CD4-positive, alpha-beta memory T cell (primary cell): ENCODE measurements at regions not wholly inside any gene's neighbourhood (a gene's known extent, or its start where the extent isn't known, plus 50 kb on each side); places are given as distances from the start of the nearest gene placed in this dataset.

Experiments used
- CTCF ChIA-PET: fragments of 350-600 bp; sonication (Branson Sonifier 250); formaldehyde crosslinking; loops from one replicate; lab custom pipeline; 2021; ENCODE audit warnings: inconsistent platforms; ENCODE audit not compliant: partially characterized antibody; lab: Charles Lee
- POLR2A ChIA-PET: fragments of 350-600 bp; sonication (Branson Sonifier 250); formaldehyde crosslinking; loops from one replicate; lab custom pipeline; 2021; ENCODE audit not compliant: partially characterized antibody; lab: Charles Lee
- DNase-seq, 5 donors: peaks; one replicate each; pipeline versions ENCODE4 v3.0.0 to v3.0.0-alpha.2; 2020 to 2022; ENCODE audit warnings: mixed read lengths in 1 of 5
- H3K27ac ChIP-seq: one replicate; pipeline ENCODE4 v1.7.0; 2013; ENCODE audit warnings: low read depth, low read length
- H3K27me3 ChIP-seq: 2 replicates; pipeline ENCODE4 v1.7.0; 2013; ENCODE audit warnings: mild to moderate bottlenecking, low read length, moderate library complexity; ENCODE audit not compliant: insufficient read depth
- H3K36me3 ChIP-seq: 2 replicates; pipeline ENCODE4 v1.7.0; 2013; ENCODE audit warnings: mild to moderate bottlenecking, low read length, moderate library complexity; ENCODE audit not compliant: insufficient read depth
- H3K4me1 ChIP-seq: 2 replicates; pipeline ENCODE4 v1.7.0; 2013; ENCODE audit warnings: mild to moderate bottlenecking, low read length, moderate library complexity; ENCODE audit not compliant: insufficient read depth
- H3K4me3 ChIP-seq, 2 donors: one replicate each; pipeline ENCODE4 v1.7.0; 2013; ENCODE audit warnings: low read length in 2 of 2, mild to moderate bottlenecking in 1 of 2
- H3K9me3 ChIP-seq, 2 donors: one replicate each; pipeline ENCODE4 v1.7.0; 2013; ENCODE audit warnings: low read length in 2 of 2, control low read depth in 1 of 2; ENCODE audit not compliant: control insufficient read depth in 1 of 2
- H3K27ac Mint-ChIP-seq, 7 donors: one replicate each; pipeline ENCODE4 v1.8.0; 2020 to 2021; ENCODE audit warnings: mixed read lengths in 7 of 7, mild to moderate bottlenecking in 6 of 7, inconsistent platforms in 3 of 7, moderate library complexity in 3 of 7
- H3K27me3 Mint-ChIP-seq, 2 donors: one replicate each; pipeline ENCODE4 v1.8.0; 2020 to 2021; ENCODE audit warnings: mixed read lengths in 2 of 2
- H3K36me3 Mint-ChIP-seq, 2 donors: one replicate each; pipeline ENCODE4 v1.8.0; 2020 to 2021; ENCODE audit warnings: mixed read lengths in 2 of 2, inconsistent platforms in 1 of 2, mild to moderate bottlenecking in 1 of 2
- H3K4me1 Mint-ChIP-seq, 4 donors: one replicate each; pipeline ENCODE4 v1.8.0; 2020 to 2021; ENCODE audit warnings: mixed read lengths in 4 of 4, mild to moderate bottlenecking in 1 of 4
- H3K4me3 Mint-ChIP-seq, 8 donors: one replicate each; pipeline ENCODE4 v1.8.0; 2020 to 2021; ENCODE audit warnings: mixed read lengths in 8 of 8, mild to moderate bottlenecking in 7 of 8, moderate library complexity in 6 of 8, inconsistent platforms in 3 of 8
- H3K9me3 Mint-ChIP-seq, 8 donors: one replicate each; pipeline ENCODE4 v1.8.0; 2020 to 2021; ENCODE audit warnings: mixed read lengths in 8 of 8, mild to moderate bottlenecking in 5 of 8, inconsistent platforms in 3 of 8, moderate library complexity in 1 of 8
- intact Hi-C: fragments of 100-400 bp; cut with micrococcal nuclease; formaldehyde crosslinking; loops from one replicate; pipeline ENCODE4 v1.15.1; 2023

DNA sequence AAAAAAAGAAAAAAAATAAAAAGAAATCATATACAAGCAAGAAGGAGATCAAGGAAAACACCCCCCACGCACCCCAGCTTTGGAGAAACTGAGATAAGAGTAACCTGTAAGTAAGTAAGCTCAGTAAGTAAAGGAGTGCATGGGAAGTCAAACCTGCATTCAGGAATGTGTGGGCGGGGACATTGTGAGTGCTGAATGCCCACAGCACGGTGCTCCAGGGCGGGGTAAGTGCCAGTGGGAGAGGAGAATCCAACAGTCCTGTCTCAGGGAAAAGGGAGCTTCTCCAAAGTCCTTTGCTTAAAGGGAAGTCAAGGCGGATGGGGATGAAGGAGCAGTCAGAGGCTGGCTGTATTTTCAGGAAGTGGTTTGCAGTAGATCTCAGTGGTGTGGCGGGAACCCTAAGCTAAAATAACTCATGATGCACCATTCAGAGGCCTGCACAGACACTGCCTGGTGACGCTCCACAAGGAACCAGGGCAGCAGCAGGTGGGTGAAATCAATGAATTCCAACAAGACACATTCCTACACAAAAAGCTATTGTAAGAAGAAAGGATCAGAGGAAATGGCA is 368.0 kb downstream of the QKI start:
- intact Hi-C loops = no loop called here

DNA sequence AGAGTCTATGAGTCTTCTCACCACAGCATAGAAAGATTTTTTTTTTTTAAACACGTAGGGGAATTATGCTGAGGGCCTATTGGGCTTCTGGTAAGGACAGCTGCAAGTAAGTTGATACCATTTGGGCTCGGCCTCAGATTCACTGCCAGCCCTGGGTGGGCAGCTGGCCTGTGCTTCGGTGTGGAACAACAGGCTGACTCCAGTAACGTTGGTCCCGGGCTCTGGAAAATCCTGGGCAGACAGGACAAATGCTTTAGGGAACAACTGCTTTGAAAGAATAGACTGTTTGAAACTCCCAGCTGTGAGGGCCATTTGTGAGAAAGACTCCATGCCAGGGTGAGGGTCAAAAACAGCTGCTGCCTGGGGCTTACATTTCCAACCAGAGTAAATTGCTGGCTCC is 366.5 kb downstream of the QKI start:
- Histone ChIP-seq H3K4me3 (no peak overlapping the region), H3K27ac (no peak overlapping the region), H3K4me1 (no peaks in the 10 kb centered on the region), H3K27me3 (no peaks in the 10 kb centered on the region), H3K9me3 (no peaks in the 10 kb centered on the region), H3K36me3 (no peaks in the 10 kb centered on the region)
- POLR2A ChIA-PET = no interaction called here
- peaks cover 0 to 4% (median 3%) of the 10 kb centered on the region in 4 donors for H3K4me1 Mint-ChIP-seq
- H3K27me3 Mint-ChIP-seq = peaks cover 2 to 12% of the 10 kb centered on the region in 2 donors
- no peak overlapping the region for H3K4me3 Mint-ChIP-seq
- CTCF ChIA-PET = no interaction called here
- no peak overlapping the region for H3K27ac Mint-ChIP-seq
- H3K9me3 Mint-ChIP-seq = no peaks in the 10 kb centered on the region
- intact Hi-C loops = no loop called here
- H3K36me3 Mint-ChIP-seq = no peaks in the 10 kb centered on the region
- no peak for DNase-seq

More for the DNA sequence above, 368.0 kb downstream of the QKI start:
- Mint-ChIP-seq H3K27me3 (peaks cover 2 to 13% of the 10 kb centered on the region in 2 donors), H3K36me3 (no peaks in the 10 kb centered on the region), H3K4me3 (peak overlapping the region in 2 of 8 donors; percentile 0 to 4), H3K27ac (peak overlapping the region in 2 of 7 donors; percentile 48 to 64), H3K9me3 (no peaks in the 10 kb centered on the region), H3K4me1 (peaks cover 0 to 4% (median 3%) of the 10 kb centered on the region in 4 donors)
- Histone ChIP-seq H3K27me3 (no peaks in the 10 kb centered on the region), H3K9me3 (no peaks in the 10 kb centered on the region), H3K4me3 (no peak overlapping the region), H3K4me1 (no peaks in the 10 kb centered on the region), H3K27ac (no peak overlapping the region), H3K36me3 (no peaks in the 10 kb centered on the region)
- CTCF ChIA-PET = no interaction called here
- DNase-seq = no peak
- POLR2A ChIA-PET = no interaction called here

DNA sequence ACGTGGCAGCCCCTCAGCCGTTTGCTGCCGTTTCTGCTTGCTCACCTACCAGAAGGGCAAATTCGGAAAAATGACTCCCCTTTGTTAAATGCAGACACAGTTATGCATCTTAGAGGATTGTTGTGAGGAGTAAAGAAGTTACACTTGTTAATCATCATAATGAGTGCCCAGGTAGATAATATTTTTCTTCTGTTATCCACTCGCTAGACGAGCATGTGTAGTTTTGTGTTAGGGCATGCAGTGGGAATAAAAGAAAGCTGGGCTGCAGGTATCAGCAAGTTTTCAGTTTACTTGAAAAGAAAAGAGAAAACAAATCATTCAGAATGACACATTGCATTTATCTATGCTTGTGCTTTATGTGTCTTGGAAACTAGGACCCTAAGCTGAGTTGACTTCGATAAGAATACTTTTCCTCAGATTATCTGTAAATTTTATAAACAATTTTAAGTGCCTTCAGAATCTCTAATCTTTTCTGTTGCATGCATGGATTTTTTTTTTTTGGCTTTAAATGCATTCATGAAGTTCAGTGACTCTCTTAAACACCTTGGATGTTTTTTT is 365.3 kb downstream of the QKI start:
- Mint-ChIP-seq H3K27me3 (peaks cover 1 to 12% of the 10 kb centered on the region in 2 donors), H3K9me3 (no peaks in the 10 kb centered on the region), H3K36me3 (no peaks in the 10 kb centered on the region), H3K4me1 (peaks cover 0 to 4% (median 3%) of the 10 kb centered on the region in 4 donors), H3K4me3 (no peak overlapping the region), H3K27ac (no peak overlapping the region)
- no peak overlapping the region for H3K27ac ChIP-seq
- no peaks in the 10 kb centered on the region for H3K36me3 ChIP-seq
- H3K4me1 ChIP-seq = no peaks in the 10 kb centered on the region
- H3K4me3 ChIP-seq = no peak overlapping the region
- no peaks in the 10 kb centered on the region for H3K27me3 ChIP-seq
- intact Hi-C loops = no loop called here
- POLR2A ChIA-PET = no interaction called here
- DNase-seq = no peak
- no peaks in the 10 kb centered on the region for H3K9me3 ChIP-seq
- CTCF ChIA-PET = no interaction called here

DNA sequence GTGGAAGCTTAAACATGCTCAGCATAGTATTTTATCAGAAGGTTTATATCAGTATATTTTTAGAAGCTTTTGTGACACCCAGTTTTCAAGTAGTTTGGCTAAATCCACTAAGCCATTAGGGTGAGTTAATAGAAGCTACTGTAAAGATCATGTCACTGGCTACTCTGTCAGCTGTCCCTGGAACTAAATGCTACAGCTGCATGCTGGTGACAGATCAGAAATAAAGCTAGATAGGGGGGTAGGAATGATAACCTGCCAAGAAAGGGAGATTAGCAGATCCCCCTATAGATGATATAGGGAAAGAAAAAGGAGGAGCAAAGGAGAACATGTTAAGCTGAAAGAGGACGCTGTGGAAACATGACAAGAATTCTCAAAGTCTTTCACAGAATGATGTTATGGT is 363.2 kb downstream of the QKI start:
- Mint-ChIP-seq H3K4me1 (peaks cover 0 to 2% (median 1%) of the 10 kb centered on the region in 4 donors), H3K36me3 (no peaks in the 10 kb centered on the region), H3K27ac (no peak overlapping the region), H3K9me3 (no peaks in the 10 kb centered on the region), H3K27me3 (peaks cover 2 to 12% of the 10 kb centered on the region in 2 donors), H3K4me3 (no peak overlapping the region)
- H3K4me3 ChIP-seq = no peak overlapping the region
- CTCF ChIA-PET = no interaction called here
- POLR2A ChIA-PET = no interaction called here
- H3K36me3 ChIP-seq = no peaks in the 10 kb centered on the region
- H3K9me3 ChIP-seq = no peaks in the 10 kb centered on the region
- no peaks in the 10 kb centered on the region for H3K4me1 ChIP-seq
- intact Hi-C loops = no loop called here
- DNase-seq = no peak
- no peaks in the 10 kb centered on the region for H3K27me3 ChIP-seq
- H3K27ac ChIP-seq = no peak overlapping the region

DNA sequence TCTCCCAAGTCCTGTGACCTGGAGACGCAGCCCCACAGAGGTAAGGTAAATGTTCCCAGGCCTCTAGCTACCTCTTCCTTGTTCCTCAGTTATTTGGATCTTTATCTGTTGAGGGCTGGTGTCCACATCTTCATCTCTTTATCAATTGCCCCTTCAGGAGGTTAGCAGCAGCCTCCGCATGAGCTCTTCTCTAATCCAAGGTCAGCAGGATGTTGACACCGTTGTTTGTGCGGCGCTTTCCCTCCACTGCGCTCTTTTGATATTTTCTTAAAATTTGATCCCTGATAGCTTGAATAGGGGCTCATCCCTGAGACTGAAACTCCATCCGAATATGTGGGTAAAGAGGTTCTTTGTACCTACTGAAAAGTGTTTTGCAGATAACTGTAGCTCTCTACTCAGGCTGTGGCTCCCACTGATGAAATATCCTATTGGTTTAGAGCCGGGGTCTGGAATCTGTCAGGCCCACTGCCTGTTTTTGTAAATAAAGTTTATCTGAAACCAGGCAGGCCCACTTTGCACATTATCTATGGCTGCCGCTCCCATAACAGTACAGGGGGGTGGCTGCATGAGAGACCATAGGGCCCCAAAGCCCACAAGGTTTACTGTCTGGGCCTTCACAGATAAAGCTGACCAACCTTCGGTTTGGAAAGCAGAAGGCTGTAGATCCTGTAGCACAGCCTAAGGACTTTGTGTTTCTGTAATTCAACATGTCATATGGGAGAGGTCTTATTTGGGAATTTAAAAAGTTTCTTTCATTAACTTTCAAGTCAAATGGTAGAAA is 362.6 kb downstream of the QKI start:
- ChIA-PET CTCF (no interaction called here), POLR2A (no interaction called here)
- Mint-ChIP-seq H3K4me3 (no peak overlapping the region), H3K4me1 (no peaks in the 10 kb centered on the region), H3K9me3 (no peaks in the 10 kb centered on the region), H3K36me3 (no peaks in the 10 kb centered on the region), H3K27me3 (peaks cover 2 to 9% of the 10 kb centered on the region in 2 donors), H3K27ac (no peak overlapping the region)
- intact Hi-C loops = no loop called here
- Histone ChIP-seq H3K36me3 (no peaks in the 10 kb centered on the region), H3K4me1 (no peaks in the 10 kb centered on the region), H3K27me3 (no peaks in the 10 kb centered on the region), H3K9me3 (no peaks in the 10 kb centered on the region), H3K27ac (no peak overlapping the region), H3K4me3 (no peak overlapping the region)
- no peak for DNase-seq

DNA sequence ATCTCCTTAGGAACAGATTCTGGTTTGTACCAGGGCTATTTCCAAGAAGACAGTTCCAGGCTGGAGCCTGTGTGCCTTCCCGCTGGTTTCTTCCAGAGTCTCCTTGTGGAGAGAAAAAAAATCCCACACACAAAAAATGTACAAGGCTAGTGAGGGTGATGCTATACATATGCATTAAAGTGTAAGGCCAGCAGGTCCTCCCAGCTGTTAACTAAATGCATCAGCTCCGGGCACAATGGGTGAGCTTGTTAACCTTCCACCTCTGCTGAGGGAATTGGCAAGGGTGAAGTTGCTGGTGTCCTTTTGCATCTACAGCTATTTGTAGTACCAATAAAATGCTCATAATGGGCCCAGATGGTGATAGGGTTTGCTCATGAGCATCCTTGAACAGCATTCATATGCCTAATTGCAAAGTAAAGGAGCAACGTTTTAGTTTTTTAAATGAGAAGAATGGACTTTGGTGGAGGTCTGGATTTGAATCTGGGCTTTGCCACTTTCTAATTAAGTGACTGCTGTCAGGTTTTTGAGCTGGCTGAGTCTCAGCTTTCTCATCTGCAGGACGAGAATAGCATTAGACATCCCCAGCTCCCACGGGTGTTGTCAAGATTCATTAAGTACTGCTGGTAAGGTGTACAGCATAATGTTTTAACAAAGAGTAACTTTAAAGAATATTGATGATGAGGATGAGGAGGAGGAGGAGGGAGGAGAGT is 361.8 kb downstream of the QKI start:
- Histone ChIP-seq H3K27me3 (no peaks in the 10 kb centered on the region), H3K9me3 (no peaks in the 10 kb centered on the region), H3K4me3 (no peak overlapping the region), H3K36me3 (no peaks in the 10 kb centered on the region), H3K27ac (no peak overlapping the region), H3K4me1 (no peaks in the 10 kb centered on the region)
- Mint-ChIP-seq H3K36me3 (no peaks in the 10 kb centered on the region), H3K4me3 (no peak overlapping the region), H3K27ac (no peak overlapping the region), H3K27me3 (peaks cover 2 to 7% of the 10 kb centered on the region in 2 donors), H3K9me3 (no peaks in the 10 kb centered on the region), H3K4me1 (no peaks in the 10 kb centered on the region)
- DNase-seq = no peak
- intact Hi-C loops = no loop called here
- CTCF ChIA-PET = no interaction called here
- POLR2A ChIA-PET = no interaction called here

DNA sequence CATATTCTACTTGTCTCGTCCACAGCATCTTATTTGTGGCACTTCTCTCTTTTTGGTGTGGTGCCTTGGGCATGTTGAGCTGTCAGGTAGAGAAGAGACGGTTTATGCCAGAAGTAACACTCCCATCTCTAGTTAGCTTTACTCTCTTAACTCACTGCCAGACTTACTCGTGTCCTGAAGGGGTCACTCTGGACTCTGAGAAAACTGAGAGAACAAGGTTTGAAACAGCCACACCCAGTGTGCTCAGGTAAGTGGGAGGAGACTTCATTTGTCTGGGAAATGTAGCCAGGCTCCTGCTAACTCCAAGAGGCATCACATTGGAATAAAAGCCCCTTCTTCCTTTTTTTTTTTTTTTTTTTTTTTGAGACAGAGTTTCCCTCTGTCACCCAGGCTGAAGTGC is 360.8 kb downstream of the QKI start:
- H3K27me3 Mint-ChIP-seq = peaks cover 2 to 7% of the 10 kb centered on the region in 2 donors
- Histone ChIP-seq H3K36me3 (no peaks in the 10 kb centered on the region), H3K27ac (no peak overlapping the region), H3K27me3 (no peaks in the 10 kb centered on the region), H3K4me3 (no peak overlapping the region), H3K4me1 (no peaks in the 10 kb centered on the region), H3K9me3 (no peaks in the 10 kb centered on the region)
- no peak for DNase-seq
- no peak overlapping the region for H3K27ac Mint-ChIP-seq
- POLR2A ChIA-PET = no interaction called here
- H3K36me3 Mint-ChIP-seq = no peaks in the 10 kb centered on the region
- peaks cover 0 to 1% (median 0%) of the 10 kb centered on the region in 4 donors for H3K4me1 Mint-ChIP-seq
- CTCF ChIA-PET = no interaction called here
- H3K9me3 Mint-ChIP-seq = no peaks in the 10 kb centered on the region
- intact Hi-C loops = no loop called here
- no peak overlapping the region for H3K4me3 Mint-ChIP-seq
